GM23248 (cell line): ENCODE measurements at regions not wholly inside any gene's neighbourhood (a gene's known extent, or its start where the extent isn't known, plus 50 kb on each side); places are given as distances from the start of the nearest gene placed in this dataset.

Experiments
- DNase-seq: peaks from one replicate; pipeline ENCODE4 v3.0.0-alpha.2; 2015
- H2AFZ ChIP-seq: fragments of 200-600 bp; sonication (generic); 2 replicates; pipeline ENCODE4 v1.6.1; 2016; ENCODE audit warnings: antibody characterized with exemption
- H3F3A ChIP-seq: fragments of 200-600 bp; sonication (generic); 2 replicates; pipeline ENCODE4 v1.6.1; 2016; ENCODE audit warnings: mild to moderate bottlenecking, antibody characterized with exemption, mixed run types; ENCODE audit not compliant: insufficient read depth
- H3K27ac ChIP-seq: fragments of 200-600 bp; sonication (generic); 2 replicates; pipeline ENCODE4 v1.5.1; 2016; ENCODE audit warnings: mild to moderate bottlenecking
- H3K27me3 ChIP-seq: fragments of 200-600 bp; sonication (generic); replicated peaks from 2 replicates; pipeline ENCODE4 v1.6.1; 2016; ENCODE audit warnings: mild to moderate bottlenecking; ENCODE audit not compliant: insufficient read depth
- H3K36me3 ChIP-seq: fragments of 200-600 bp; sonication (generic); 2 replicates; pipeline ENCODE4 v1.6.1; 2016; ENCODE audit warnings: low read depth, mild to moderate bottlenecking
- H3K4me1 ChIP-seq: fragments of 200-600 bp; sonication (generic); 2 replicates; pipeline ENCODE4 v1.6.1; 2016; ENCODE audit warnings: mild to moderate bottlenecking; ENCODE audit not compliant: insufficient read depth
- H3K4me2 ChIP-seq: fragments of 200-600 bp; sonication (generic); one replicate; pipeline ENCODE4 v1.6.1; 2016; ENCODE audit warnings: mild to moderate bottlenecking; ENCODE audit not compliant: unreplicated experiment
- H3K4me3 ChIP-seq: fragments of 200-600 bp; sonication (generic); 2 replicates; pipeline ENCODE4 v1.5.1; 2016; ENCODE audit warnings: mild to moderate bottlenecking
- H3K79me2 ChIP-seq: fragments of 200-600 bp; sonication (generic); 2 replicates; pipeline ENCODE4 v1.6.1; 2016; ENCODE audit warnings: mild to moderate bottlenecking; ENCODE audit not compliant: insufficient read depth
- H3K9ac ChIP-seq: fragments of 200-600 bp; sonication (generic); 2 replicates; pipeline ENCODE4 v1.6.1; 2016; ENCODE audit warnings: mild to moderate bottlenecking
- H3K9me2 ChIP-seq: fragments of 200-600 bp; sonication (generic); 2 replicates; pipeline ENCODE4 v1.6.1; 2016; ENCODE audit warnings: mixed run types, mild to moderate bottlenecking, moderate library complexity; ENCODE audit not compliant: insufficient read depth
- H3K9me3 ChIP-seq: fragments of 200-600 bp; sonication (generic); one replicate; pipeline ENCODE4 v1.6.1; 2017; ENCODE audit warnings: low read depth
- H4K20me1 ChIP-seq: fragments of 200-600 bp; sonication (generic); 2 replicates; pipeline ENCODE4 v1.6.0; 2016; ENCODE audit not compliant: insufficient read depth
- EZH2 ChIP-seq: fragments of 200-600 bp; sonication (generic); IDR thresholded peaks from 2 replicates; pipeline ENCODE4 v1.6.1; 2018; ENCODE audit warnings: antibody characterized with exemption, mild to moderate bottlenecking; ENCODE audit not compliant: insufficient read depth, poor library complexity, severe bottlenecking
- EZH2phosphoT487 ChIP-seq: fragments of 200-600 bp; sonication (generic); IDR thresholded peaks from 2 replicates; pipeline ENCODE4 v1.6.1; 2018; ENCODE audit warnings: antibody characterized with exemption, moderate library complexity, mild to moderate bottlenecking, low read depth; ENCODE audit not compliant: insufficient read depth
- WGBS, 2 experiments: methylation state at CpG; one replicate each; pipeline ENCODE4 v1.1.6; 2015 to 2017; ENCODE audit warnings: low lambda C conversion rate in 2 of 2, low coverage in 1 of 2; ENCODE audit errors: missing lambda C conversion rate in 2 of 2; 5-methylcytosine and 5-hydroxymethylcytosine counted together
- in situ Hi-C: fragments of 300-500 bp; cut with MboI; formaldehyde crosslinking; loops from 2 replicates; pipeline ENCODE4 v1.15.0; 2020

- Histone ChIP-seq H3K27ac (no peak overlapping the region), H3K4me1 (no peaks in the 10 kb centered on the region), H3K9me2 (no peaks in the 10 kb centered on the region), H3K79me2 (no peaks in the 10 kb centered on the region), H3K4me3 (no peak overlapping the region), H3K27me3 (no peaks in the 10 kb centered on the region), H3K9me3 (no peaks in the 10 kb centered on the region), H3F3A (no peaks in the 10 kb centered on the region), H4K20me1 (no peaks in the 10 kb centered on the region), H2AFZ (no peak overlapping the region), H3K4me2 (no peak overlapping the region), H3K9ac (no peak overlapping the region), H3K36me3 (no peaks in the 10 kb centered on the region)
- TF ChIP-seq EZH2 (no peak), EZH2phosphoT487 (no peak)
- in situ Hi-C loops = no loop called here
- DNase-seq = no peak
- WGBS, 2 experiments = 23 to 37% methylated on average over 3 of the region's 3 CpGs
Measured at GRCh38 chr20:18921291-18921690, 107.7 kb downstream of the SCP2D1 start.

- H3K36me3 ChIP-seq = no peaks in the 10 kb centered on the region
- no peak for TF ChIP-seq EZH2
- no peak for TF ChIP-seq EZH2phosphoT487
- in situ Hi-C loops = no loop called here
- no peaks in the 10 kb centered on the region for H3K9me2 ChIP-seq
- no peak overlapping the region for H3K4me3 ChIP-seq
- no peak overlapping the region for H3K4me2 ChIP-seq
- no peak overlapping the region for H3K27ac ChIP-seq
- no peaks in the 10 kb centered on the region for H3K27me3 ChIP-seq
- DNase-seq = no peak
- H3F3A ChIP-seq = no peaks in the 10 kb centered on the region
- WGBS, 2 experiments = 11 to 25% methylated on average over 3 of the region's 3 CpGs
- H3K4me1 ChIP-seq = no peaks in the 10 kb centered on the region
- H3K9ac ChIP-seq = no peak overlapping the region
- no peak overlapping the region for H2AFZ ChIP-seq
- H4K20me1 ChIP-seq = no peaks in the 10 kb centered on the region
- H3K79me2 ChIP-seq = no peaks in the 10 kb centered on the region
- H3K9me3 ChIP-seq = no peaks in the 10 kb centered on the region
Measured at GRCh38 chr20:18922251-18922650, 108.7 kb downstream of the SCP2D1 start.

- H3K4me3 ChIP-seq = no peak overlapping the region
- H3F3A ChIP-seq = no peaks in the 10 kb centered on the region
- no peak overlapping the region for H3K27ac ChIP-seq
- no peak for TF ChIP-seq EZH2
- TF ChIP-seq EZH2phosphoT487 = no peak
- no peaks in the 10 kb centered on the region for H3K79me2 ChIP-seq
- no peak overlapping the region for H3K4me2 ChIP-seq
- H3K27me3 ChIP-seq = no peaks in the 10 kb centered on the region
- WGBS, 2 experiments = 21 to 56% methylated on average over 2 of the region's 2 CpGs
- H3K9ac ChIP-seq = no peak overlapping the region
- H3K9me3 ChIP-seq = no peaks in the 10 kb centered on the region
- DNase-seq = no peak
- H4K20me1 ChIP-seq = no peaks in the 10 kb centered on the region
- no peaks in the 10 kb centered on the region for H3K36me3 ChIP-seq
- no peaks in the 10 kb centered on the region for H3K4me1 ChIP-seq
- H3K9me2 ChIP-seq = no peaks in the 10 kb centered on the region
- in situ Hi-C loops = no loop called here
- no peak overlapping the region for H2AFZ ChIP-seq
Measured at GRCh38 chr20:18922898-18923297, 109.3 kb downstream of the SCP2D1 start.

GRCh38 chr20:18926965-18927364, 113.4 kb downstream of the SCP2D1 start:
- TF ChIP-seq EZH2phosphoT487 = no peak
- TF ChIP-seq EZH2 = no peak
- Histone ChIP-seq H3K27me3 (no peaks in the 10 kb centered on the region), H4K20me1 (no peaks in the 10 kb centered on the region), H3K4me2 (no peak overlapping the region), H3K9me2 (no peaks in the 10 kb centered on the region), H2AFZ (no peak overlapping the region), H3K36me3 (no peaks in the 10 kb centered on the region), H3K4me3 (no peak overlapping the region), H3K9ac (no peak overlapping the region), H3K79me2 (no peaks in the 10 kb centered on the region), H3F3A (no peaks in the 10 kb centered on the region), H3K9me3 (no peaks in the 10 kb centered on the region), H3K27ac (no peak overlapping the region), H3K4me1 (no peaks in the 10 kb centered on the region)
- in situ Hi-C loops = no loop called here
- no peak for DNase-seq

GRCh38 chr20:18928626-18929025, 115.0 kb downstream of the SCP2D1 start:
- Histone ChIP-seq H3K79me2 (no peaks in the 10 kb centered on the region), H2AFZ (no peak overlapping the region), H3F3A (no peaks in the 10 kb centered on the region), H3K4me3 (no peak overlapping the region), H3K4me1 (no peaks in the 10 kb centered on the region), H4K20me1 (no peaks in the 10 kb centered on the region), H3K9me2 (no peaks in the 10 kb centered on the region), H3K9me3 (no peaks in the 10 kb centered on the region), H3K4me2 (no peak overlapping the region), H3K27ac (no peak overlapping the region), H3K27me3 (no peaks in the 10 kb centered on the region), H3K36me3 (no peaks in the 10 kb centered on the region), H3K9ac (no peak overlapping the region)
- no peak for DNase-seq
- in situ Hi-C loops = no loop called here
- TF ChIP-seq EZH2phosphoT487 = no peak
- no peak for TF ChIP-seq EZH2
